ENCODE measurements at regions not wholly inside any gene's neighbourhood (a gene's known extent, or its start where the extent isn't known, plus 50 kb on each side); places are given as distances from the start of the nearest gene placed in this dataset.

- TF ChIP-seq CTCF (IDR thresholded peaks at IDR 0.05 in 2 of 3, conservative IDR thresholded peaks at IDR 0.05 in 1 of 3; ENCODE audit: control insufficient read depth in 2 of 3, extremely low read depth in 1 of 3, insufficient read depth in 1 of 3, low read depth in 3 of 3, low read length in 3 of 3) (no peak), PBX3 (IDR thresholded peaks at IDR 0.05; ENCODE audit: insufficient replicate concordance, low read depth, low read length) (no peak), ZNF274 (IDR thresholded peaks at IDR 0.05; ENCODE audit: insufficient read depth, insufficient read length) (no peak), POLR2A (IDR thresholded peaks at IDR 0.05; ENCODE audit: low read depth, low read length) (no peak), BCLAF1 (IDR thresholded peaks at IDR 0.05) (no peak), ZNF217 (IDR thresholded peaks at IDR 0.05) (no peak), SMAD1 (IDR thresholded peaks at IDR 0.05; ENCODE audit: low read depth, partially characterized antibody) (no peak), JUND (IDR thresholded peaks at IDR 0.05; ENCODE audit: low read depth, low read length) (no peak), ELK1 (IDR thresholded peaks at IDR 0.05; ENCODE audit: low read depth, low read length) (no peak), SIN3A (IDR thresholded peaks at IDR 0.05; ENCODE audit: low read depth, low read length) (no peak), RB1 (IDR thresholded peaks at IDR 0.05; ENCODE audit: borderline replicate concordance) (no peak), GABPA (IDR thresholded peaks at IDR 0.05; ENCODE audit: low read depth) (no peak), HDAC6 (IDR thresholded peaks at IDR 0.05; ENCODE audit: unreplicated experiment) (no peak)
These were observed 107.4 kb downstream of the TBX19 start for GRCh38 chr1:168387781-168388760.

Data from GM12878 (cell line).